Suprapubic skin (tissue), 4 donors: ENCODE measurements at regions not wholly inside any gene's neighbourhood (a gene's known extent, or its start where the extent isn't known, plus 50 kb on each side); places are given as distances from the start of the nearest gene placed in this dataset.

Experiments
- DNase-seq, 2 donors: peaks; one replicate each; pipeline ENCODE4 v3.0.0-alpha.2; 2019; ENCODE audit warnings: low spot score in 2 of 2
- H3K27ac ChIP-seq: fragments of 200-600 bp; sonication (generic); one replicate; pipeline ENCODE4 v1.5.1; 2019
- H3K27me3 ChIP-seq: fragments of 200-600 bp; sonication (generic); one replicate; pipeline ENCODE4 v1.5.1; 2019
- H3K36me3 ChIP-seq: fragments of 200-600 bp; sonication (generic); one replicate; pipeline ENCODE4 v1.5.1; 2019
- H3K4me1 ChIP-seq: fragments of 200-600 bp; sonication (generic); one replicate; pipeline ENCODE4 v1.5.1; 2019
- H3K4me3 ChIP-seq: fragments of 200-600 bp; sonication (generic); one replicate; pipeline ENCODE4 v1.5.1; 2019; ENCODE audit warnings: mild to moderate bottlenecking
- H3K9me3 ChIP-seq: fragments of 200-600 bp; sonication (generic); one replicate; pipeline ENCODE4 v1.5.1; 2019
- EP300 ChIP-seq: sonication (generic); formaldehyde crosslinking; IDR thresholded peaks from one replicate; pipeline ENCODE4 v1.6.1; 2017; ENCODE audit warnings: antibody characterized with exemption
- POLR2A ChIP-seq, 2 donors: fragments of 450-650 bp; IDR thresholded peaks; one replicate each; pipeline ENCODE4 v1.6.1; 2017; ENCODE audit warnings: antibody characterized with exemption in 2 of 2, mild to moderate bottlenecking in 2 of 2, moderate library complexity in 2 of 2
- POLR2AphosphoS5 ChIP-seq, 3 donors: sonication (generic); formaldehyde crosslinking; IDR thresholded peaks; one replicate each; pipeline ENCODE4 v1.6.1; 2017; ENCODE audit warnings: antibody characterized with exemption in 3 of 3
- WGBS: methylation state at CpG from one replicate; pipeline ENCODE4 v1.1.5; 2018; 5-methylcytosine and 5-hydroxymethylcytosine counted together
- TF ChIP-seq, protein P1 (sequence below), 2 donors: fragments of 200-600 bp in 1 of 2; fragments of 450-650 bp in 1 of 2; sonication (generic) in 1 of 2; IDR thresholded peaks; one replicate each; pipeline ENCODE4 v1.5.1; 2016 to 2019; ENCODE audit warnings: antibody characterized with exemption in 2 of 2, mild to moderate bottlenecking in 1 of 2, moderate library complexity in 1 of 2

DNA sequence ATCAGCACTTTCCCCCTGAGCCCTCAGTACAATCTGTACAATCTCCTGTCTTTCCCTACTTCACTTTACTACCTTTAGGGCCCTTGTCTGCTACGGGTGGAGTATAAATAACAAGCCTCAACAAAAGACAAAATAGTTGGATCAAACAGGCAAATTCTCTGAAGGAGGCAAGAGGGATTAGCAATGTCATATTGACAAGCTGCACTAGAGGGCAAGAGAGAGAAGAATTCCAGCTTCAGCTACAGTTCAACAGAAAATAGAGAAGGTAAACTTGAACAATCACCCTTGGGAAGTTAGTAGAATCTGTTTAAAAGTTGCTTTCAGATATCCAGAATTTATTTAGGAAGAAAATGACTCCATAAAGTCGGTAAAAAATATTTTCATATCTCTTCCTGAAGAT, 68.4 kb upstream of the IZUMO3 start:
- no peak for DNase-seq
- WGBS, result 19% methylated on average over 2 of the region's 2 CpGs
- no peak overlapping the region for H3K4me3 ChIP-seq
- no peaks in the 10 kb centered on the region for H3K9me3 ChIP-seq
- TF ChIP-seq EP300 (no peak), POLR2A (IDR thresholded peaks at IDR 0.05) (no peak), POLR2AphosphoS5 (IDR thresholded peaks at IDR 0.05) (no peak)
- TF ChIP-seq, protein P1, sequence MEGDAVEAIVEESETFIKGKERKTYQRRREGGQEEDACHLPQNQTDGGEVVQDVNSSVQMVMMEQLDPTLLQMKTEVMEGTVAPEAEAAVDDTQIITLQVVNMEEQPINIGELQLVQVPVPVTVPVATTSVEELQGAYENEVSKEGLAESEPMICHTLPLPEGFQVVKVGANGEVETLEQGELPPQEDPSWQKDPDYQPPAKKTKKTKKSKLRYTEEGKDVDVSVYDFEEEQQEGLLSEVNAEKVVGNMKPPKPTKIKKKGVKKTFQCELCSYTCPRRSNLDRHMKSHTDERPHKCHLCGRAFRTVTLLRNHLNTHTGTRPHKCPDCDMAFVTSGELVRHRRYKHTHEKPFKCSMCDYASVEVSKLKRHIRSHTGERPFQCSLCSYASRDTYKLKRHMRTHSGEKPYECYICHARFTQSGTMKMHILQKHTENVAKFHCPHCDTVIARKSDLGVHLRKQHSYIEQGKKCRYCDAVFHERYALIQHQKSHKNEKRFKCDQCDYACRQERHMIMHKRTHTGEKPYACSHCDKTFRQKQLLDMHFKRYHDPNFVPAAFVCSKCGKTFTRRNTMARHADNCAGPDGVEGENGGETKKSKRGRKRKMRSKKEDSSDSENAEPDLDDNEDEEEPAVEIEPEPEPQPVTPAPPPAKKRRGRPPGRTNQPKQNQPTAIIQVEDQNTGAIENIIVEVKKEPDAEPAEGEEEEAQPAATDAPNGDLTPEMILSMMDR (IDR thresholded peaks at IDR 0.05), result no peak
- H3K36me3 ChIP-seq, result no peaks in the 10 kb centered on the region
- no peaks in the 10 kb centered on the region for H3K27me3 ChIP-seq
- H3K27ac ChIP-seq, result no peak overlapping the region
- H3K4me1 ChIP-seq, result no peaks in the 10 kb centered on the region

DNA sequence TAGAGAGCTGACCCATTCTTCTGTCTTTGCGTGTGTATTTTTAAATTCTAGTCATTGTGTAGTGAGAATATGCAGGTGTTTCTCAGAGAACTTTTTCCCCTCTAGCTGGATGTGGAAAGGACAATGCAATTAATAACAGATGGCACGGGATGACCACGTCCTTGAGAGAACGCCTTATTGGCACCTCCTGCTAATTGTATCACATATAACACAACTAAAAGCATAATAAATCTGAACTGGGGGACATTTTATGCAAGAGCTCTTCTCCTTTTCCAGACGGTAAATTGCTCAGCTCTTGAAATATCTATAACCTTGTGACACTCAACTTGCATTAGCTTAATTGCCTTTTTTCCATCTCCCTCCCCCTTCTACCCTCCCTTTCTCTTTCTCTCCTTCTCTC, 62.9 kb upstream of the IZUMO3 start:
- Histone ChIP-seq H3K9me3 (no peaks in the 10 kb centered on the region), H3K4me1 (no peaks in the 10 kb centered on the region), H3K27me3 (no peaks in the 10 kb centered on the region), H3K4me3 (no peak overlapping the region), H3K36me3 (no peaks in the 10 kb centered on the region), H3K27ac (no peak overlapping the region)
- WGBS, result 61% methylated on average over 5 of the region's 5 CpGs
- no peak for DNase-seq
- TF ChIP-seq, protein P1 (IDR thresholded peaks at IDR 0.05), result no peak
- TF ChIP-seq EP300, result no peak
- TF ChIP-seq POLR2A (IDR thresholded peaks at IDR 0.05), result no peak
- TF ChIP-seq POLR2AphosphoS5 (IDR thresholded peaks at IDR 0.05), result no peak

DNA sequence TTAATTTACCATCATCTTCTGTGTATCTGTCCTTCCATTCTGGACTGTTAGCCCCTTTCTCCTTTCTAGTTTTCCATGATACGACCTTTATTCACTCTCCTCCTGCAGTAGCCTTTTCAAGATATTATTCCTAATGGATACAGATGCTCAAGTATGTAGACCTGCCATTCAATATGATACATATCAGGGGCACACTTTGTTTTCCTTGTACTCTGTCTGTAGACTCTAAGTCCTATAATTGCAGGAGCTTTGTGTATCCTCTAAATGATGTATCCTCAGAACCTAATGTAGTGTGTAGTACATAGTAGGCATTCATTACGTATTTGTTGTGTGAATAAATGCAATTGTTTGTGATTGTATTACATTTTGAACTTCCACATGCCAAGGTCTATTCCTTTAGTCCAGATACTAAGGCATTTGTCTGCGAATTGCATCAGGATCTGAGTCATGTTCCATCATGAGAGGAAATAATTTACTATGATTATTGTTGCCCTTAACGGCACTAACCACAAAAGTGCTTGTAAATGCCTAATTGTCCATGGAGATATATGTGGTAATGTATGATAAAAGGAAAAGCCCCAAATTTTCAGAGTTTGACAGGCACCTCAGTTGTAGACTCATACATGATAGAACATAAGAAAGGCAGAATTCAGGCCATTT, 57.1 kb upstream of the IZUMO3 start:
- no peaks in the 10 kb centered on the region for H3K4me1 ChIP-seq
- H3K27ac ChIP-seq, result no peak overlapping the region
- TF ChIP-seq EP300 (no peak), POLR2A (IDR thresholded peaks at IDR 0.05) (no peak), POLR2AphosphoS5 (IDR thresholded peaks at IDR 0.05) (no peak)
- TF ChIP-seq, protein P1 (IDR thresholded peaks at IDR 0.05), result no peak
- WGBS, result 75% methylated on average over 4 of the region's 4 CpGs
- no peak overlapping the region for H3K4me3 ChIP-seq
- H3K27me3 ChIP-seq, result no peaks in the 10 kb centered on the region
- H3K36me3 ChIP-seq, result no peaks in the 10 kb centered on the region
- H3K9me3 ChIP-seq, result no peaks in the 10 kb centered on the region
- DNase-seq, result no peak
